Dedifferentiated amniotic fluid mesenchymal stem cell (primary cell): ENCODE measurements at regions not wholly inside any gene's neighbourhood (a gene's known extent, or its start where the extent isn't known, plus 50 kb on each side); places are given as distances from the start of the nearest gene placed in this dataset.

ENCODE experiments used
- DNase-seq: peaks from one replicate; pipeline ENCODE4 v3.0.0-alpha.2; 2016; ENCODE audit errors: extremely low spot score

DNA sequence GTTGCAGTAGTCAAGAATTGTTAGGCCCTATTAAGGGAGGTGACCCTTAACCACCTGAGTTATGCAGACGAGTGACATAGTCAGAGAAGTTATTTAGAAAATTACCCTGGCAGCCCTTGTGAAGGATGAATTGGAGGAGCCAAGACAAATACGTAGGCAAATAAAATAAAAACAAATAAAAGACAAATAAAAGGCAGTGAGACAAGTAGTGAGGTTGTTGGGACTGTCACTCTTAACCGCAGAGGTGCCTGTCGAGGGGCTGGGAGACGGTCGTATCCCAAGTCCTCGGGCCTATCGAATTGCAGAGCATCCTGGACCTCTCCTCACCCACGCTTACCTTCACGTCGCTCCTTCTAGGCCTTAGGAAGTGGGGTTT, 58.0 kb upstream of the ZC4H2 start:
- DNase-seq: no peak
